NCI-H2171 treated with DMSO at 0.1 percent for 48 hours (cell line): ENCODE measurements at regions not wholly inside any gene's neighbourhood (a gene's known extent, or its start where the extent isn't known, plus 50 kb on each side); places are given as distances from the start of the nearest gene placed in this dataset.

ENCODE experiments used
- DNase-seq: peaks from one replicate; lab custom pipeline; 2025; lab: John Stamatoyannopoulos, UW

- DNase-seq: no peak
Measured at GRCh38 chr16:13394488-13394887, 493.1 kb downstream of the SHISA9 start.

- DNase-seq: no peak
Measured at GRCh38 chr16:13397126-13397525, 495.7 kb downstream of the SHISA9 start.

- DNase-seq: no peak
Measured at GRCh38 chr16:13401641-13402040, 500.2 kb downstream of the SHISA9 start.

GRCh38 chr16:13402601-13403000 lies 501.2 kb downstream of the SHISA9 start:
- no peak for DNase-seq

GRCh38 chr16:13403326-13403725 lies 501.9 kb downstream of the SHISA9 start:
- no peak for DNase-seq

GRCh38 chr16:13414154-13414553 lies 505.8 kb upstream of the ERCC4 start:
- no peak for DNase-seq

GRCh38 chr16:13419589-13419988 lies 500.4 kb upstream of the ERCC4 start:
- DNase-seq: no peak

- no peak for DNase-seq
Measured at GRCh38 chr16:13421726-13422125, 498.2 kb upstream of the ERCC4 start.

- DNase-seq: no peak
Measured at GRCh38 chr16:13425836-13426235, 494.1 kb upstream of the ERCC4 start.

- no peak for DNase-seq
Measured at GRCh38 chr16:13426269-13426668, 493.7 kb upstream of the ERCC4 start.

- no peak for DNase-seq
Measured at GRCh38 chr16:13426736-13427135, 493.2 kb upstream of the ERCC4 start.

GRCh38 chr16:13427943-13428342 lies 492.0 kb upstream of the ERCC4 start:
- DNase-seq: peak; percentile 47

GRCh38 chr16:13429416-13429815 lies 490.5 kb upstream of the ERCC4 start:
- no peak for DNase-seq

- no peak for DNase-seq
Measured at GRCh38 chr16:13435415-13435814, 484.5 kb upstream of the ERCC4 start.

GRCh38 chr16:13435873-13436474 lies 484.0 kb upstream of the ERCC4 start:
- no peak for DNase-seq

- no peak for DNase-seq
Measured at GRCh38 chr16:13436641-13437412, 483.1 kb upstream of the ERCC4 start.

GRCh38 chr16:13437413-13437795 lies 482.6 kb upstream of the ERCC4 start:
- no peak for DNase-seq

GRCh38 chr16:13438064-13438463 lies 481.9 kb upstream of the ERCC4 start:
- no peak for DNase-seq

GRCh38 chr16:13439766-13440165 lies 480.2 kb upstream of the ERCC4 start:
- DNase-seq: no peak

- DNase-seq: no peak
Measured at GRCh38 chr16:13441675-13442074, 478.3 kb upstream of the ERCC4 start.

- DNase-seq: no peak
Measured at GRCh38 chr16:13448346-13448745, 471.6 kb upstream of the ERCC4 start.

GRCh38 chr16:13453325-13453724 lies 466.6 kb upstream of the ERCC4 start:
- peak; percentile 59 for DNase-seq

- DNase-seq: peak; percentile 48
Measured at GRCh38 chr16:13453938-13454553, 465.9 kb upstream of the ERCC4 start.
